ENCODE measurements at regions not wholly inside any gene's neighbourhood (a gene's known extent, or its start where the extent isn't known, plus 50 kb on each side); places are given as distances from the start of the nearest gene placed in this dataset.

- intact Hi-C loops (cut with DNase I) = no loop called here
- ATAC-seq (no peak), DNase-seq (no peak)
- Histone ChIP-seq H3K4me3 (no peak overlapping the region), H3K36me3 (no peaks in the 10 kb centered on the region), H3K4me1 (no peaks in the 10 kb centered on the region), H3K27ac (no peak overlapping the region), H3K9me3 (no peaks in the 10 kb centered on the region), H3K27me3 (peaks cover 0 to 70% (median 0%) of the 10 kb centered on the region in 7 donors)
- TF ChIP-seq, protein P1, sequence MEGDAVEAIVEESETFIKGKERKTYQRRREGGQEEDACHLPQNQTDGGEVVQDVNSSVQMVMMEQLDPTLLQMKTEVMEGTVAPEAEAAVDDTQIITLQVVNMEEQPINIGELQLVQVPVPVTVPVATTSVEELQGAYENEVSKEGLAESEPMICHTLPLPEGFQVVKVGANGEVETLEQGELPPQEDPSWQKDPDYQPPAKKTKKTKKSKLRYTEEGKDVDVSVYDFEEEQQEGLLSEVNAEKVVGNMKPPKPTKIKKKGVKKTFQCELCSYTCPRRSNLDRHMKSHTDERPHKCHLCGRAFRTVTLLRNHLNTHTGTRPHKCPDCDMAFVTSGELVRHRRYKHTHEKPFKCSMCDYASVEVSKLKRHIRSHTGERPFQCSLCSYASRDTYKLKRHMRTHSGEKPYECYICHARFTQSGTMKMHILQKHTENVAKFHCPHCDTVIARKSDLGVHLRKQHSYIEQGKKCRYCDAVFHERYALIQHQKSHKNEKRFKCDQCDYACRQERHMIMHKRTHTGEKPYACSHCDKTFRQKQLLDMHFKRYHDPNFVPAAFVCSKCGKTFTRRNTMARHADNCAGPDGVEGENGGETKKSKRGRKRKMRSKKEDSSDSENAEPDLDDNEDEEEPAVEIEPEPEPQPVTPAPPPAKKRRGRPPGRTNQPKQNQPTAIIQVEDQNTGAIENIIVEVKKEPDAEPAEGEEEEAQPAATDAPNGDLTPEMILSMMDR (IDR thresholded peaks at IDR 0.05) = no peak
- 94 to 100% methylated on average over 1 of the region's 1 CpG for WGBS, 2 donors
Measured at GRCh38 chrX:39211501-39211900, 410.2 kb downstream of the MID1IP1 start.

- no peak overlapping the region for H3K4me3 ChIP-seq
- no peaks in the 10 kb centered on the region for H3K4me1 ChIP-seq
- TF ChIP-seq, protein P1 (IDR thresholded peaks at IDR 0.05) = no peak
- no peak for ATAC-seq
- no peak overlapping the region for H3K27ac ChIP-seq
- no peak for DNase-seq
- intact Hi-C loops (cut with DNase I) = no loop called here
- no peaks in the 10 kb centered on the region for H3K36me3 ChIP-seq
- H3K27me3 ChIP-seq = peaks cover 0 to 70% (median 0%) of the 10 kb centered on the region in 7 donors
- no peaks in the 10 kb centered on the region for H3K9me3 ChIP-seq
- WGBS, 2 donors = 87 to 95% methylated on average over 2 of the region's 2 CpGs
Measured at GRCh38 chrX:39212456-39212855, 411.2 kb downstream of the MID1IP1 start.

DNA sequence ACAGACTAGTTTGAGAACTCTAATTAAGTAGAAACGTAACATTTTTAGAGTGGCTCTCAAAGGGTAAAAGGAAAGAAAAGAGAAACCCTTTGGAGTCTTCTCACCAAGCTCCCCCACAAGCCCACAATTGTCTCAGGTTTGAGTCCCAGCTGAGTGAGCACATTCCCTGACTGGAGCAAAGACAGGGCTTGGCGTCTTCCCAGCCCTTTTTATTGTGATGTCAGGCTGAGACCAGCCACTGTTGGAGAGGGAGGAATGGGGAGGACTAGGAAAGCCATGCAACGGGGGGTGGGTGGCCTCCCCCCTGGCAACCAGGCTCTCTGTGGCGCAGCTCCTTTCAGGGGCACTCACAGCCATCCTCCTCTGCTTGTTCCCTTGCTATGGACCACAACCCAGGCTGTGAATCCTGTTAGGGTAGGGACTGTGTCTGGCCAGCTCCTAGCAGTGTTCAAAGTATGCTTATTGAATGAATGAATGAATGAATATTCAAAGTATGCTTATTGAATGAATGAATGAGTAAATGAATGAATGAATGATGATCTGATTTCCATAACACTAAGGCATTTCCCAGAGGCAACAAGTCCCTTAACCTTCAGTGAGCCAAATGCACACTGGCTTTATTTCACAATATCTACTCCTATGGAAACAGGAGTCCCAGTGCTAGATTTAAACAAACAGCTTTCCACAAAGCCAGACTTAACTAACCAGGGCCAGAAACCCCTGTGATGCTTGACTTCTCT, 413.3 kb downstream of the MID1IP1 start:
- DNase-seq (no peak), ATAC-seq (no peak)
- intact Hi-C loops (cut with DNase I) = no loop called here
- 51 to 59% methylated on average over 4 of the region's 4 CpGs for WGBS, 2 donors
- Histone ChIP-seq H3K36me3 (no peaks in the 10 kb centered on the region), H3K4me3 (no peak overlapping the region), H3K27ac (no peak overlapping the region), H3K27me3 (peaks cover 0 to 76% (median 0%) of the 10 kb centered on the region in 7 donors), H3K4me1 (no peaks in the 10 kb centered on the region), H3K9me3 (no peaks in the 10 kb centered on the region)
- TF ChIP-seq, protein P1 (IDR thresholded peaks at IDR 0.05) = no peak

- no peak for ATAC-seq
- Histone ChIP-seq H3K27me3 (peaks cover 0 to 66% (median 0%) of the 10 kb centered on the region in 7 donors), H3K4me3 (no peak overlapping the region), H3K36me3 (no peaks in the 10 kb centered on the region), H3K4me1 (no peaks in the 10 kb centered on the region), H3K9me3 (no peaks in the 10 kb centered on the region), H3K27ac (no peak overlapping the region)
- TF ChIP-seq, protein P1 (IDR thresholded peaks at IDR 0.05) = no peak
- intact Hi-C loops (cut with DNase I) = no loop called here
- 87 to 88% methylated on average over 1 of the region's 1 CpG for WGBS, 2 donors
- DNase-seq = no peak
Measured at GRCh38 chrX:39220952-39221351, 419.7 kb downstream of the MID1IP1 start.

Measured in heart right ventricle (tissue), 16 donors.